Hindlimb muscle (tissue), 1 donor: ENCODE measurements at regions not wholly inside any gene's neighbourhood (a gene's known extent, or its start where the extent isn't known, plus 50 kb on each side); places are given as distances from the start of the nearest gene placed in this dataset.

ENCODE experiments used
- DNase-seq: peaks from one replicate; pipeline ENCODE4 v3.0.0-alpha.2; 2013

GRCh38 chr1:61627365-61627764, 97.6 kb downstream of the TM2D1 start:
- no peak for DNase-seq

- DNase-seq = no peak
Observed at GRCh38 chr1:61626816-61627215, 98.1 kb downstream of the TM2D1 start.

GRCh38 chr1:61623852-61624251, 101.1 kb downstream of the TM2D1 start:
- no peak for DNase-seq

GRCh38 chr1:61620536-61620935, 104.4 kb downstream of the TM2D1 start:
- no peak for DNase-seq

GRCh38 chr1:61618755-61619154, 106.2 kb downstream of the TM2D1 start:
- DNase-seq = no peak

- DNase-seq = no peak
Observed at GRCh38 chr1:61618193-61618592, 106.7 kb downstream of the TM2D1 start.

GRCh38 chr1:61616830-61617229, 108.1 kb downstream of the TM2D1 start:
- no peak for DNase-seq

GRCh38 chr1:61612602-61613001, 112.3 kb downstream of the TM2D1 start:
- DNase-seq = no peak

- no peak for DNase-seq
Observed at GRCh38 chr1:61609040-61609439, 115.9 kb downstream of the TM2D1 start.

GRCh38 chr1:61607448-61607847, 117.5 kb downstream of the TM2D1 start:
- DNase-seq = no peak

GRCh38 chr1:61606448-61607312, 118.3 kb downstream of the TM2D1 start:
- peak; percentile 50 for DNase-seq

GRCh38 chr1:61605607-61606321, 119.2 kb downstream of the TM2D1 start:
- DNase-seq = no peak

GRCh38 chr1:61604684-61605083, 120.3 kb downstream of the TM2D1 start:
- DNase-seq = no peak

- no peak for DNase-seq
Observed at GRCh38 chr1:61604261-61604660, 120.7 kb downstream of the TM2D1 start.

GRCh38 chr1:61602663-61603062, 122.3 kb downstream of the TM2D1 start:
- no peak for DNase-seq

- no peak for DNase-seq
Observed at GRCh38 chr1:61597601-61598000, 127.3 kb downstream of the TM2D1 start.

GRCh38 chr1:61593331-61593730, 131.6 kb downstream of the TM2D1 start:
- DNase-seq = no peak

GRCh38 chr1:61591351-61591750, 133.6 kb downstream of the TM2D1 start:
- DNase-seq = no peak

GRCh38 chr1:61588736-61589672, 135.9 kb downstream of the TM2D1 start:
- DNase-seq = peak; percentile 42

- no peak for DNase-seq
Observed at GRCh38 chr1:61585714-61586113, 139.2 kb downstream of the TM2D1 start.

GRCh38 chr1:61583703-61584102, 141.2 kb downstream of the TM2D1 start:
- DNase-seq = no peak

GRCh38 chr1:61581251-61581650, 143.7 kb downstream of the TM2D1 start:
- DNase-seq = no peak

GRCh38 chr1:61580417-61580816, 144.5 kb downstream of the TM2D1 start:
- no peak for DNase-seq
